ENCODE measurements at regions not wholly inside any gene's neighbourhood (a gene's known extent, or its start where the extent isn't known, plus 50 kb on each side); places are given as distances from the start of the nearest gene placed in this dataset.

- no peak for DNase-seq
- intact Hi-C loops (cut with micrococcal nuclease), result no loop called here
- peaks cover 0 to 2% (median 0%) of the 10 kb centered on the region in 3 donors for H3K27me3 Mint-ChIP-seq (ENCODE audit: low read depth in 3 of 3)
- Histone ChIP-seq H3K4me2 (replicated peaks; ENCODE audit: extremely low read depth, low read length, poor library complexity, severe bottlenecking) (no peak overlapping the region), H3K9ac (ENCODE audit: insufficient read depth, low read length, poor library complexity, severe bottlenecking) (no peak overlapping the region), H3K4me3 (replicated peaks in 1 of 3; ENCODE audit: low read depth in 2 of 3, low read length in 3 of 3) (no peak overlapping the region), H3K27ac (ENCODE audit: low read depth in 1 of 2, low read length in 2 of 2) (no peak overlapping the region), H3K9me3 (replicated peaks in 1 of 2; ENCODE audit: control insufficient read depth in 1 of 2, insufficient read depth in 1 of 2, low read length in 2 of 2) (peaks cover 2 to 8% of the 10 kb centered on the region in 2 donors), H3K27me3 (ENCODE audit: control insufficient read depth in 2 of 2, insufficient read depth in 2 of 2, low read length in 2 of 2) (no peaks in the 10 kb centered on the region), H4K20me1 (ENCODE audit: insufficient read depth, low read length) (no peaks in the 10 kb centered on the region), H2AFZ (ENCODE audit: insufficient read depth, low read depth, low read length, poor library complexity, severe bottlenecking) (no peak overlapping the region), H3K36me3 (replicated peaks in 1 of 2; ENCODE audit: control insufficient read depth in 1 of 2, insufficient read depth in 2 of 2, low read length in 2 of 2) (no peaks in the 10 kb centered on the region), H3K4me1 (ENCODE audit: control insufficient read depth in 1 of 2, insufficient read depth in 2 of 2, low read length in 2 of 2) (no peaks in the 10 kb centered on the region), H3K79me2 (ENCODE audit: insufficient read depth, low read length) (no peaks in the 10 kb centered on the region)
- H3K4me1 Mint-ChIP-seq, result no peaks in the 10 kb centered on the region
- WGBS (ENCODE audit: insufficient coverage), result no CpG with 5 or more reads among the region's 4 CpGs
- H3K27ac Mint-ChIP-seq, result no peak overlapping the region
- H3K4me3 Mint-ChIP-seq, result no peak overlapping the region
- peaks cover 2 to 15% (median 10%) of the 10 kb centered on the region in 7 donors for H3K9me3 Mint-ChIP-seq
- H3K36me3 Mint-ChIP-seq, result no peaks in the 10 kb centered on the region
- no peak for TF ChIP-seq CTCF (IDR thresholded peaks at IDR 0.05)
Measured at GRCh38 chr3:1938975-1939374, 159.7 kb upstream of the CNTN4 start.

GRCh38 chr3:1942781-1943180 lies 155.9 kb upstream of the CNTN4 start:
- Histone ChIP-seq H4K20me1 (ENCODE audit: insufficient read depth, low read length) (no peaks in the 10 kb centered on the region), H3K9ac (ENCODE audit: insufficient read depth, low read length, poor library complexity, severe bottlenecking) (no peak overlapping the region), H3K27ac (ENCODE audit: low read depth in 1 of 2, low read length in 2 of 2) (no peak overlapping the region), H3K27me3 (ENCODE audit: control insufficient read depth in 2 of 2, insufficient read depth in 2 of 2, low read length in 2 of 2) (no peaks in the 10 kb centered on the region), H3K4me2 (replicated peaks; ENCODE audit: extremely low read depth, low read length, poor library complexity, severe bottlenecking) (no peak overlapping the region), H3K4me3 (replicated peaks in 1 of 3; ENCODE audit: low read depth in 2 of 3, low read length in 3 of 3) (no peak overlapping the region), H3K79me2 (ENCODE audit: insufficient read depth, low read length) (no peaks in the 10 kb centered on the region), H2AFZ (ENCODE audit: insufficient read depth, low read depth, low read length, poor library complexity, severe bottlenecking) (no peak overlapping the region), H3K9me3 (replicated peaks in 1 of 2; ENCODE audit: control insufficient read depth in 1 of 2, insufficient read depth in 1 of 2, low read length in 2 of 2) (peaks cover 7 to 8% of the 10 kb centered on the region in 2 donors), H3K4me1 (ENCODE audit: control insufficient read depth in 1 of 2, insufficient read depth in 2 of 2, low read length in 2 of 2) (no peaks in the 10 kb centered on the region), H3K36me3 (replicated peaks in 1 of 2; ENCODE audit: control insufficient read depth in 1 of 2, insufficient read depth in 2 of 2, low read length in 2 of 2) (no peaks in the 10 kb centered on the region)
- intact Hi-C loops (cut with micrococcal nuclease), result no loop called here
- Mint-ChIP-seq H3K4me1 (no peaks in the 10 kb centered on the region), H3K9me3 (peaks cover 0 to 7% (median 5%) of the 10 kb centered on the region in 7 donors), H3K4me3 (no peak overlapping the region), H3K36me3 (no peaks in the 10 kb centered on the region), H3K27me3 (ENCODE audit: low read depth in 3 of 3) (peaks cover 0 to 2% (median 1%) of the 10 kb centered on the region in 3 donors), H3K27ac (peak overlapping the region in 1 of 7 donors; percentile 73)
- WGBS (ENCODE audit: insufficient coverage), result no CpG with 5 or more reads among the region's 1 CpG
- no peak for DNase-seq
- TF ChIP-seq CTCF (IDR thresholded peaks at IDR 0.05), result no peak
